HG03159 (cell line): ENCODE measurements at regions not wholly inside any gene's neighbourhood (a gene's known extent, or its start where the extent isn't known, plus 50 kb on each side); places are given as distances from the start of the nearest gene placed in this dataset.
"Not testable (repeated sequence)": the region's sequence is repeated elsewhere in the genome, so short reads cannot be mapped to it uniquely, and the experiment has no call there.

Experiments
- ATAC-seq: cut with Tn5 transposase; IDR thresholded peaks from one replicate; pipeline ENCODE4 v1.9.1; 2021; ENCODE audit warnings: mild to moderate bottlenecking, moderate library complexity; ENCODE audit not compliant: unreplicated experiment

- ATAC-seq = no peak
Observed at GRCh38 chr5:96111080-96111756, 149.6 kb upstream of the ELL2 start.

DNA sequence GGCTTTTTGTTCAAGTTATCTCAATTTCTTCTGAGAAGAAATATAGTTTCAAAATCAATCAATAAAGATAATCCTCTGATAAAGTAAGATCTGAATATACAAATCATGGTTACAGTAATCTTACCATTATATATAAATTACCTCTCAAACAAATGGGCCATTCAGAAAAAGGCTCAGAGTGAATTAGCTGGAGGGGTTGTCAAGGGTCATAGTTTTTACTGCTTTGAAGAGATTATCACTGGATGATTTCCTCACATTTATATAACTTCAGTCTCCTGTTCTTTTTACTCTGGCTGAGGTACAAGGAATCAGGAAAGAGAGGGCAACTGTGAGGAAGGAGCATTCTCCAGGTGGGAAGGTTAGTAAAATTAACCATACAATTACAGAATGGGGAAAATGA, 148.6 kb upstream of the ELL2 start:
- no peak for ATAC-seq

GRCh38 chr5:96108629-96109028, 147.0 kb upstream of the ELL2 start:
- not testable (repeated sequence) for ATAC-seq

DNA sequence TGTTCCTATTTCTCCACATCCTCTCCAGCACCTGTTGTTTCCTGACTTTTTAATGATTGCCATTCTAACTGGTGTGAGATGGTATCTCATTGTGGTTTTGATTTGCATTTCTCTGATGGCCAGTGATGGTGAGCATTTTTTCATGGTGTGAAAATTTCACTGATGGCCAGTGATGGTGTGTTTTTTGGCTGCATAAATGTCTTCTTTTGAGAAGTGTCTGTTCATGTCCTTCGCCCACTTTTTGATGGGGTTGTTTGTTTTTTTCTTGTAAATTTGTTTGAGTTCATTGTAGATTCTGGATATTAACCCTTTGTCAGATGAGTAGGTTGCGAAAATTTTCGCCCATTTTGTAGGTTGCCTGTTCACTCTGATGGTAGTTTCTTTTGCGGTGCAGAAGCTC, 142.2 kb upstream of the ELL2 start:
- ATAC-seq = not testable (repeated sequence)

- no peak for ATAC-seq
Observed at GRCh38 chr5:96101358-96102089, 139.9 kb upstream of the ELL2 start.

- ATAC-seq = not testable (repeated sequence)
Observed at GRCh38 chr5:96097488-96097887, 135.8 kb upstream of the ELL2 start.

GRCh38 chr5:96096724-96097123, 135.1 kb upstream of the ELL2 start:
- ATAC-seq = no peak

DNA sequence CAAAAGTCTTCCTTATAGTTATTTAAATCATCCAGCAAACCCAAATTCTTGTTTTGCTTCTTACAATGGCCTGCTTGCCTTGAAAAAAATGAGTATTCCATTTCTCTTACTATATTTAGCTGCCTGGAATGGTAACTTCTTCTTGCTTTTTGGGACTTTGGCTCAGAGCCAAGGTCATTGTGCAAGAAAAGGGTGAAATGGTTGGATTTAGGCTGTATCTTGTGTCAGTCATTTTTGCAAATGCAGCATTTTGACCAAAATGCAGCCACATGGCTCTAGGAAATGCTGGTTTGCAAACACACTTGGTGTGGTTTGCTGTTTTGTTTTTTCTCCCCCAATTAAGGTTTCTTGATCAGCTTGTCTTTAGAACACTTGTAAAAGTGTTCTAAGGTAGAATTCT, 133.3 kb upstream of the ELL2 start:
- no peak for ATAC-seq

- ATAC-seq = no peak
Observed at GRCh38 chr5:96093890-96094381, 132.3 kb upstream of the ELL2 start.

GRCh38 chr5:96093340-96093739, 131.7 kb upstream of the ELL2 start:
- no peak for ATAC-seq

- no peak for ATAC-seq
Observed at GRCh38 chr5:96091874-96092273, 130.2 kb upstream of the ELL2 start.

- ATAC-seq = no peak
Observed at GRCh38 chr5:96090215-96090614, 128.6 kb upstream of the ELL2 start.

DNA sequence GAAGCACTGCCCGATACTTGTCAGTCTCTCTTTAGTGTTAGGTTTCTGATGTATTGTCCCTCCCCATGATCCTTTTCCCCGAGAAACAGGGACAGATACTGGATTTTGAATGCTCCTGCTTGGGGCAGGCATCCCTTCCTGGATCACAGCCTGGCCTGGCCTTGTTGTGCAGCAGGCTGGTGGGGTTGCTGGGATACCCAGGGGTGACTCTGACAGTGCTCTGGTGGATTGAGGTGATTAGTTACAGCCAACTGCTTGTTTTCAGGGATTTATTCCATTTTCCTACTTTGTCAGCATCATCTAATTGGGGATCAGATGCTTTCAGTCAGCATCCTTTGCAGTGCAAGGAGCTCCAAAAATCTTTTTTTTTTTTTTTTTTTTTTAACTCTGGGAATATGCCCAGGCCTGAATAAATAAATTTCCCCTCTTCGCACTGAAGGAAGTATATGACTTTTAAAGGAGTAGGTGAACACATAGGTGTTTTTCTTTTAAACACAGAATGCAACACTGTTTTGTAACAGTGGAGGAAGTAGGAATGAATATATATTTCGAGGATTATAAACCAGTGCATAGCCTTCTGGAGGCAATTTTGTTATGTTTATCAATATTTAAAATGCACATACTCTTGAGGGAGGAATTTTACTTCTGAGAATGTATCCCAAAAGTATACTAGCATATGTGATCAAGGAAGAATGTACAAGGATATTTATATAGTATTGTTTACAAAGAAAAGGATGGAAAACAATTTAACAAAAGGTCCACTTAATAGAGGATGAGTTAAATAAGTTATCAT, 127.3 kb upstream of the ELL2 start:
- ATAC-seq = no peak

- ATAC-seq = no peak
Observed at GRCh38 chr5:96087939-96088338, 126.3 kb upstream of the ELL2 start.

DNA sequence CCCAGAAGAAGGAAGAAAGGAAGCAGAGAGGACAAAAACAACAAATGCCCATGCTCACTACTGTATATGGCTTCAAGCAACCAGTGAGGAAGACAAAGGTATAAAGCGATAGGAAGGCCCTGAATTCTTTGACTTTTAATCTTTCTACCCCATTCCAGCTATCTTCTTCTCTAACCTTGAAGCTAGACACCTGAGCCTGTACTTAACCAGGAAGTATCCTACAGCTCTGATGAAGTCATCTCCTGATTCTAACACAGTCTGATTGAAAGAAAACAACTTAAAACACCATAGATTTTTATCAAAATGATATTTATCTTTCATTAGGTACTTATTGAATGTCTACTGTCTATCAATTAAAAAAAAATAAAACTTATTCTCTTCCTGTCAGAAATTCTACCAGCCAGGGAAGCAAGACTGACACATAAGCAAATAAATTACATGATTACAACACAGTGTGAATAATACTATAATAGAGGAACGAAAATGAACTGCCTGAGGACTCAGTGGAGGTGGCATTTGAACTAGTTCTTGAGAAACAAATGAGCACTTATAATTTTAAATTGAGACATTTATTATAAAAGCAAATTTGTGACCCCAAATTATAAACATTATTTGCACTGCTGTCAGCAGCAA, 123.3 kb upstream of the ELL2 start:
- ATAC-seq = no peak

DNA sequence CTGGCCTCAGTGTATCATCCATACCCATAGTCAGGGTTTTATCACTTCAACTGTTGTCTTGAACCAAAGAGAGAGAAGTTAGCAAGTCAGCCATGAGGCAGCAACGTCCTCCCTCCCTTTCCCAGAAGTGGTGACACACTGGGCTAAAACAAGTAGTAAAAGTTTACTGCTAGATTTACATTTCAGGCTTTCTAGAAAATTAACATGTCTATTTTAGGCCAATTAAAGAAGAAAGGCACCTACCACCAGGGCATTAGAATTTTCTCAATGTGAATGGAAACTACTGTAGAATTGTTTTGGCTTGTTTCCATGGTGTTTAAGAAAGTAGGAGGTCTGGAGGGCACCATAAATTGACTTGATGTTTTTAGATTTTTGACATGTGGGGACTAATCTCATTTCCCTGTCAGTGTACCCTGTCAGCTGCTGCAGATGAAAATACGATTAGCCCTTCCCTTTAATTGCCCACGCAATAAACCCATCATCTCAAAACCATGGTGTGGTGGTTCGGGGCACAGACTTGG, 121.8 kb upstream of the ELL2 start:
- no peak for ATAC-seq

GRCh38 chr5:96081276-96081858, 119.7 kb upstream of the ELL2 start:
- no peak for ATAC-seq

- no peak for ATAC-seq
Observed at GRCh38 chr5:96080557-96080956, 118.9 kb upstream of the ELL2 start.

DNA sequence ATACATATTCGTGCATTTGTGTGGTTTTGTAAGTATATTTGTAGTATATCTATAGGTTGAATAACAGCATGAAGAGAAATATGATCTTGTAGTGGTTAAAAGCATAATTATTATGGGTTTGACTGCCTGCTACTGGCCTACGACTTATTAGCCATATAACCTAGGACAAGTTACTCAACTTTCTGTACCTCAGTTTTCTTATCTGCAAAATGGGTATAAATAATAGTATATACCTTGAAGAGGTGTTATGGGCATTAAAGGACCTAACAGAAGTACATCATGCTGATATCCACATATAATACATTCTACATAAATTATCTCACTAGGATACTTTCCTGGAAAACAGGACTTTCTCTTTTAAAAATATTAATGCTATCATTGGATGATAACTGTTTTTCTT, 118.3 kb upstream of the ELL2 start:
- ATAC-seq = no peak

- ATAC-seq = no peak
Observed at GRCh38 chr5:96079075-96079474, 117.4 kb upstream of the ELL2 start.

DNA sequence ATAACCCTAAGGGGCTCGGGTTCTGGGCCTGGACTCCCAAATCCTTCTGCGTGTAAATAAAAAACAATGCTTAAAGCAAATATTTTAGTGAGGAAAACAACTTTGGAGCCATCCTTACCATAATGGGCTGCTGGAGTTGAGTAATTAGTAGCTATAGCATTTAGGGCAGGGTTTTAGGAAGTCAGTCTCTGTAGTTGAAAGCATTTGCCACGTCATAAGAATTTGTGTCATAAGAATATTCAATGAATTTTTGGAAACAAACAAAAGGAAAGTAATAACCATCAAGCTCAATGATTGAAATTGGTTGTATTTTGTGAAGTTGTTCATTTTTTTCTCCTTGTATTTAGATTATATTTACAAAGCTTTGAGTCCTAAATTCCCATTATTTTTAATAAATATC, 114.8 kb upstream of the ELL2 start:
- ATAC-seq = no peak
